A673 (cell line): ENCODE measurements at regions not wholly inside any gene's neighbourhood (a gene's known extent, or its start where the extent isn't known, plus 50 kb on each side); places are given as distances from the start of the nearest gene placed in this dataset.

Experiments used
- BruUV-seq: library from RNA; stranded (reverse); fragments of 400-500 nt; replicated peaks from 2 replicates; lab custom pipeline; 2021; lab: Mats Ljungman, UMichigan
- CTCF ChIA-PET: fragments of 300-600 bp; sonication (Branson Sonifier 250); formaldehyde crosslinking; loops from one replicate; lab custom pipeline; 2022; ENCODE audit warnings: antibody characterized with exemption; lab: Charles Lee
- POLR2A ChIA-PET: fragments of 300-600 bp; sonication (Branson Sonifier 250); formaldehyde crosslinking; loops from one replicate; lab custom pipeline; 2022; ENCODE audit warnings: antibody characterized with exemption; ENCODE audit not compliant: low non-redundant PET; lab: Charles Lee
- DNase-seq: peaks from one replicate; pipeline ENCODE4 v3.0.0-alpha.2; 2015; ENCODE audit warnings: low spot score
- H3K27ac ChIP-seq: fragments of 200-600 bp; sonication (generic); 2 replicates; pipeline ENCODE4 v1.5.1; 2016; ENCODE audit warnings: mixed run types, low read depth, mild to moderate bottlenecking, mixed read lengths, antibody characterized with exemption, low read length; ENCODE audit not compliant: poor library complexity, severe bottlenecking
- H3K27me3 ChIP-seq: fragments of 200-600 bp; sonication (generic); replicated peaks from 2 replicates; pipeline ENCODE4 v1.6.1; 2017; ENCODE audit warnings: mixed run types, low read depth, mild to moderate bottlenecking, mixed read lengths, antibody characterized with exemption, low read length; ENCODE audit not compliant: insufficient read depth, poor library complexity
- H3K36me3 ChIP-seq: fragments of 200-600 bp; sonication (generic); 2 replicates; pipeline ENCODE4 v1.6.1; 2016; ENCODE audit warnings: mixed run types, mild to moderate bottlenecking, mixed read lengths, antibody characterized with exemption, low read length; ENCODE audit not compliant: insufficient read depth, poor library complexity, severe bottlenecking
- H3K4me1 ChIP-seq: fragments of 200-600 bp; sonication (generic); 2 replicates; pipeline ENCODE4 v1.6.1; 2017; ENCODE audit warnings: mixed run types, mild to moderate bottlenecking, mixed read lengths, antibody characterized with exemption, low read length; ENCODE audit not compliant: insufficient read depth, poor library complexity, severe bottlenecking
- H3K4me3 ChIP-seq: fragments of 200-600 bp; sonication (generic); 2 replicates; pipeline ENCODE4 v1.5.1; 2016; ENCODE audit warnings: low read depth, mixed run types, mild to moderate bottlenecking, mixed read lengths, low read length; ENCODE audit not compliant: poor library complexity, severe bottlenecking
- H3K9me3 ChIP-seq: fragments of 200-600 bp; sonication (generic); 2 replicates; pipeline ENCODE4 v1.6.1; 2016; ENCODE audit warnings: mixed run types, low read depth, mild to moderate bottlenecking, mixed read lengths, antibody characterized with exemption, low read length; ENCODE audit not compliant: poor library complexity, severe bottlenecking
- EZH2 ChIP-seq: fragments of 200-600 bp; sonication (generic); IDR thresholded peaks from 2 replicates; pipeline ENCODE4 v1.6.1; 2017; ENCODE audit warnings: borderline replicate concordance, low read depth, mild to moderate bottlenecking, mixed read lengths, antibody characterized with exemption, low read length; ENCODE audit not compliant: poor library complexity, severe bottlenecking
- intact Hi-C: fragments of 100-400 bp; cut with micrococcal nuclease; formaldehyde crosslinking; loops from one replicate; pipeline ENCODE4 v1.10.0; 2022; ENCODE audit not compliant: unreplicated experiment
- TF ChIP-seq, protein P1 (sequence below): fragments of 300-800, 200-600 bp; sonication (generic); conservative IDR thresholded peaks from 2 replicates; pipeline ENCODE4 v1.5.1; 2017; ENCODE audit warnings: low read depth, mild to moderate bottlenecking, antibody characterized with exemption, low read length, moderate library complexity, mixed read lengths

DNA sequence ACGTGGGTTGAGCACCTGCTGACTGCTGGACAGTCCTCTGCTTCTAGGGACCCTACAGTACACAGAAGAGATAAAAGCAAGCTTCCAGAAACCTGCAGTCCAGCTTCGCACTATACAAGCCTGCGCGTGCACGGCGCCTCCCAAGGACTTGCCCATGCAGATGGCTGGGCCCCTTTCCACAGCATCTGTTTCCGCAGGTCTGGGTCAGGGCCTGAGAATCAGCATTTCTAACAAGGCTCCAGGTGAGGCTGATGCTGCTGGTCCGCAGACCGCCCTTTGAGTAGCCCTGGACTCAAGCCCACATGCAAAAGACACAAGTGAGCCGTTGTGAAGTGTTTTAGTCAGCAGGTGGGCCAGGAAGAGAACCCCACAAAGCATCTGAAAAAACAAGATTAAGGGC is 133.1 kb downstream of the HSD17B3 start:
- no peak overlapping the region for H3K27ac ChIP-seq
- POLR2A ChIA-PET, result no interaction called here
- no peaks in the 10 kb centered on the region for H3K9me3 ChIP-seq
- H3K36me3 ChIP-seq, result no peaks in the 10 kb centered on the region
- H3K4me1 ChIP-seq, result no peaks in the 10 kb centered on the region
- BruUV-seq, result no TSS peak
- CTCF ChIA-PET, result no interaction called here
- intact Hi-C loops, result no loop called here
- no peak for DNase-seq
- no peak overlapping the region for H3K4me3 ChIP-seq
- H3K27me3 ChIP-seq, result no peaks in the 10 kb centered on the region
- TF ChIP-seq EZH2, result no peak
- TF ChIP-seq, protein P1, sequence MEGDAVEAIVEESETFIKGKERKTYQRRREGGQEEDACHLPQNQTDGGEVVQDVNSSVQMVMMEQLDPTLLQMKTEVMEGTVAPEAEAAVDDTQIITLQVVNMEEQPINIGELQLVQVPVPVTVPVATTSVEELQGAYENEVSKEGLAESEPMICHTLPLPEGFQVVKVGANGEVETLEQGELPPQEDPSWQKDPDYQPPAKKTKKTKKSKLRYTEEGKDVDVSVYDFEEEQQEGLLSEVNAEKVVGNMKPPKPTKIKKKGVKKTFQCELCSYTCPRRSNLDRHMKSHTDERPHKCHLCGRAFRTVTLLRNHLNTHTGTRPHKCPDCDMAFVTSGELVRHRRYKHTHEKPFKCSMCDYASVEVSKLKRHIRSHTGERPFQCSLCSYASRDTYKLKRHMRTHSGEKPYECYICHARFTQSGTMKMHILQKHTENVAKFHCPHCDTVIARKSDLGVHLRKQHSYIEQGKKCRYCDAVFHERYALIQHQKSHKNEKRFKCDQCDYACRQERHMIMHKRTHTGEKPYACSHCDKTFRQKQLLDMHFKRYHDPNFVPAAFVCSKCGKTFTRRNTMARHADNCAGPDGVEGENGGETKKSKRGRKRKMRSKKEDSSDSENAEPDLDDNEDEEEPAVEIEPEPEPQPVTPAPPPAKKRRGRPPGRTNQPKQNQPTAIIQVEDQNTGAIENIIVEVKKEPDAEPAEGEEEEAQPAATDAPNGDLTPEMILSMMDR, result no peak

DNA sequence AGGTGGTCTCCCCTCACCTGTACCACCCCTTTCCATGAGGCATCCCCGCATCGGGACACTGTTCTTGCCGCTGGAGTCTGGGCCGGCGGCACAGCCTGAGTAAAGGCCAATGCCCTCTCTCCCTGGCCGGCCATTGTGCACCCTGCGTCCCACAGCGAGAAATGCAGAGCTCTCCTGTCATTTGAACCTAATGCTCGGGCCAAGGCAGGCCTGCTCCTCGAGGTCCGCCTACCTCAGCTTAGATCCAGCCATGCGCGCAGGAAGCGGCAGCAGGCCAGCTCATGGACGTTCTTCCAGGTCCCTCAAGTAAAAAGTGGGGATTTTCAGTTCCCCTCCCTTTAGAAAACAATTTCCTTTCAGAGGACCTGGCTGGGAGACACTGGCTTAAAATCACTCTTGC is 135.0 kb downstream of the HSD17B3 start:
- H3K36me3 ChIP-seq, result no peaks in the 10 kb centered on the region
- H3K27me3 ChIP-seq, result no peaks in the 10 kb centered on the region
- ChIA-PET CTCF (no interaction called here), POLR2A (no interaction called here)
- H3K4me1 ChIP-seq, result no peaks in the 10 kb centered on the region
- TF ChIP-seq, protein P1, result no peak
- no peak for TF ChIP-seq EZH2
- no peak for DNase-seq
- no TSS peak for BruUV-seq
- intact Hi-C loops, result no loop called here
- H3K27ac ChIP-seq, result no peak overlapping the region
- H3K4me3 ChIP-seq, result no peak overlapping the region
- no peaks in the 10 kb centered on the region for H3K9me3 ChIP-seq

DNA sequence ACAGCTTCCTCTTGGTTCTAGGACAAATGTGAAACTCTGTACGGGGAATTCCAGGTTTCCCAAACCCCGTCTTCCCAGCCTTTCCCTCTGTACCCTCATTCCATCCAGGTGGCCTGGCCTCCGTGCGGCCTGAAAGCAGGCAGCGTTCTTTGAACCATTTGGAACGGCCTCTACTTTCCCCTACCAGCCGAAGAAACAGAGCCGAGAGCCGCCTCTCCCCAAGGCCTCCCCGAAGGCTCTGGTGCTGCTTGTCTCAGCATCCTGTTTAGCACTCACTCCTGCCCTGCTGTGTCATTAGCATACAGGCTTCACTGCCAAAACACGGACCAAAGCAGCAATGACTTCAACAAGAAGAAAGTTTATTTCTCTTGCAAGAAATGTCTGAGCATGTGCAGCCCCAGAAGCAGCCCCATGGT is 137.7 kb downstream of the HSD17B3 start:
- ChIA-PET POLR2A (no interaction called here), CTCF (no interaction called here)
- DNase-seq, result no peak
- intact Hi-C loops, result no loop called here
- Histone ChIP-seq H3K36me3 (no peaks in the 10 kb centered on the region), H3K4me3 (no peak overlapping the region), H3K27me3 (no peaks in the 10 kb centered on the region), H3K4me1 (no peaks in the 10 kb centered on the region), H3K27ac (no peak overlapping the region), H3K9me3 (no peaks in the 10 kb centered on the region)
- TF ChIP-seq, protein P1, result no peak
- TF ChIP-seq EZH2, result no peak
- no TSS peak for BruUV-seq
